GM21515 (cell line): ENCODE measurements at regions not wholly inside any gene's neighbourhood (a gene's known extent, or its start where the extent isn't known, plus 50 kb on each side); places are given as distances from the start of the nearest gene placed in this dataset.

ENCODE experiments used
- ATAC-seq: cut with Tn5 transposase; IDR thresholded peaks from one replicate; pipeline ENCODE4 v1.9.1; 2021; ENCODE audit not compliant: unreplicated experiment

DNA sequence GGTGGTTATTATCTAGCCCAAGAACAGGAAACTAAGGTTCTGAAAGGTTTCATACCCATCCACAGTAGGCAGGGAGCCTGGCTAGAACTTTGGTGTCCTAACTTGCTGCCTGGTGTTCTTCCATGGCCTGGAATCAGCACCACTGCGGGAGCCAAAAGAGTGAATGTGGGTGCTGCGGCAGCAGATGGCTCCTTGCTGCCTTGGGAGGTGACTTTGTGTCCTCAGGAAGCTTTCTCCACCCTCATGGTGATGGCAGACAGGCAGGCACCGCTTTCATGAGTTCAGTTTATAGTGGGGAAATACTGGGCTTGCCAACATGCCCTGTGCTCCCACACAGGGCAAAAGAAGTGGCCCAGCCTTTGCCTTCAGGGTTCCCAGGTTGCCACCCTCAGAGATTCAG lies 385.2 kb downstream of the BCL11A start:
- ATAC-seq, result no peak

GRCh38 chr2:60167089-60167488 lies 386.4 kb downstream of the BCL11A start:
- ATAC-seq, result no peak

GRCh38 chr2:60163691-60164090 lies 389.8 kb downstream of the BCL11A start:
- ATAC-seq, result no peak

GRCh38 chr2:60159519-60159918 lies 393.9 kb downstream of the BCL11A start:
- no peak for ATAC-seq

- ATAC-seq, result peak; percentile 63
Measured at GRCh38 chr2:60158262-60158661, 395.2 kb downstream of the BCL11A start.

DNA sequence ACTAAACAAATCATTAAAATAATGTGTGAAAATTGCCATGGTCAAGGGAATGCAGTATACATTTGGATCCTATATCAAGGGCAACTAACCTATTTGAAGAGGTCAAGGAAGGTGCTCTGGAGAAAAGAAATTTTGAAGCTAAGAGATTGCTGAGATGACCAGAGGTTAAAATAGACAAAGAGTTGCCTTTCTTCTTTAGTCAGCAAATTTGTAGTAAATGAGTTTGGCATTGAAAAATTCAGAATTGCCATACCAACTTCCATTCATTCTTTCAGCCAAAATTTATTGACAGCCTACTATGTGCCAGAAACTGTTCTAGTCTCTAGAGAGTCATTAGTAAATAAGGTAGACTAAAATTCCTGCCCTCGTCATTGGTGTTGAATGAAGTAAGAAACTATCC lies 396.2 kb downstream of the BCL11A start:
- ATAC-seq, result no peak

GRCh38 chr2:60154142-60154541 lies 399.3 kb downstream of the BCL11A start:
- ATAC-seq, result no peak

- ATAC-seq, result no peak
Measured at GRCh38 chr2:60152226-60152833, 401.1 kb downstream of the BCL11A start.

DNA sequence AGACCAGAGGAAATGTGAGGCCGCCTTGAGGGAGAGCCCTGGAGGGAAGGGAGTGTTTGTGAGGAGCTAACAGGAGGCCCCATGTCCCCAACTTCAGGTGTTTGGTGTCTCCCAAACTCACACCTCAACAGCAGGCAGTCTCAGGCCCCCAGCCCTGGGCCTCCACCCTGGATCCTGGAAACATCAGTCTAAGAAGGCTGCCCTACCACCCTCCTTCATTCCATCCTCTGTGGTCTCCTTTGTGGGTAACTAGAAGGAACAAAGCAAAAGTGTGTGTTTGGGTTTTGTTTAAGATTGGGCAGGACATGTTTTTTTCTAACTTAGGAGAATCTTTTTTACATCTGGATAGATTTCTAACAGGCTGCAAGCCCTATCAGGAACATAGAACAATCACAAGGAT lies 404.3 kb downstream of the BCL11A start:
- ATAC-seq, result no peak

DNA sequence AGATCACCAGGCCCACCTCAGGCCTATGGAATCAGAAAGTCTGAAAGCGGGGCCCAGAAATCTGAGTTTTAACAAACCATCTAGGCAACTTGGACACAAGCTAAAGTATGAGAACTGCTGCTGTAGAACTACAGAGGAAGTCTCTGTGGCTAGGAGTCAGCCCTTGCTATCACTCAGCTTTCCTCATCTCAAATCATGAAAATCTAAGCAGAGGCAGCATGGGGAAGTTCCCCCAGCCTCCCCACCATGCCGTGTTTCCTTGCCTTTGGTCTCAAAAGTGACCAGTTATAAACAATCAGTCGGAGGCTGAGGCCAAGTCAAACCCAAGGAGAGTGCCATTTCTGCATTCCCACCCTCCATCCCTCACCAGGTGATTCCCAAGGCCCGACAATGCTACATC lies 404.7 kb downstream of the BCL11A start:
- no peak for ATAC-seq

- ATAC-seq, result no peak
Measured at GRCh38 chr2:60140185-60140584, 413.3 kb downstream of the BCL11A start.

GRCh38 chr2:60136913-60137312 lies 416.5 kb downstream of the BCL11A start:
- ATAC-seq, result no peak

DNA sequence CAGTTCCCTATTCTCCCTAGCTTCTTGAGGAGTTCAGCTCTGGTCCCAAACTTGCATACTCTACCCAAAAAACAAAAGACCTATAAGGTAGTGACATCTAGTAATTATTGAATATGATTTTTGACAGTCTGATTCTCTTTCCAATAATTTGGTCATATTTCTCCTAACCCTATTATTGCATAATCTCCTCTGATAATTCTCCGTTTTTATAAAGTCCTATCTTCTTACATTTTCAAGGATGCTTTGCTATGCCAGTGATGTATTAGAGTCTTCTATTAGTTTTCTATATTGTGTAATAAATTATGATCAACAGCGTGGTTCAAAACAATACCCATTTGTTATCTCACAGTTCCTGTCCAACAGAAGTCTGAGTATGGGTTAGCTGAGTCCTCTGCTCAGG lies 426.3 kb downstream of the BCL11A start:
- no peak for ATAC-seq

DNA sequence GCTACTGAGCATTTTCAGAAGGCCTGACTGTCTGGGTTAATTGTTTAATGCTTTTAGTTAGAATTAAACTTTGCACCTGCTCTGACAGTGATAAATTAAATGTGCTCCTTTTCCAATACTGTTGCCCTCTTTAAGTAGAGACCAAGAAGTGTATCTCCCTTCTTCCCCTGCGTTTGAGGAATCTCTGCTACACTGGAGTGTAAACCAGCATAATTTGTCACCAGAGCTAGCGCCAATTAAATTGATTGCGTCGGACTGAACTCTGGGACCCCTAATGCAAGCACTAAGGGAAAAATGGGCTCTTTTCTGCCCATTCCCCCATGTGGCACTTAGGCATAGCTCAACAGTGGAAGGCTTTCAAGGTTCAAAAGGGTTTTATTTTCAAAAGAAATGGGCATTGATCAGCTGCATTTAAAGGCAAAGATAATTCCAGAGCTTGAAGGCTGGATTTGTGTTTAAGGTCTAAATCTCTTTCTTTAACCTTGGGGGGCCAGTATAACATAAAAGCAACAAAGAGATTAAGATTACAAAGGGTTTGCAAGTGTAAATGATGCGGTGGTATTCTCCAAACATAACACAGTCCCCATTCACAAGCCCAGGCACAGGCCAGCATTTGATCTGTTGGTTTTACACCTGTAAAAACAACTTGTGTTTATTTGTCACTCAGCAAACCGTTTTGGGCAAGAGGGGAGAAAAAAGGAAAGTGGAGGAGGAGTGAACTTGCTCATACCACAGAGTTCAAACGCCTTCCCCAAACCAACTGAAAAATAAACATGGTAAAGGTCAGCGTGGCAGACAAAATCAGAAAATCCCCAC lies 427.6 kb downstream of the BCL11A start:
- ATAC-seq, result no peak

DNA sequence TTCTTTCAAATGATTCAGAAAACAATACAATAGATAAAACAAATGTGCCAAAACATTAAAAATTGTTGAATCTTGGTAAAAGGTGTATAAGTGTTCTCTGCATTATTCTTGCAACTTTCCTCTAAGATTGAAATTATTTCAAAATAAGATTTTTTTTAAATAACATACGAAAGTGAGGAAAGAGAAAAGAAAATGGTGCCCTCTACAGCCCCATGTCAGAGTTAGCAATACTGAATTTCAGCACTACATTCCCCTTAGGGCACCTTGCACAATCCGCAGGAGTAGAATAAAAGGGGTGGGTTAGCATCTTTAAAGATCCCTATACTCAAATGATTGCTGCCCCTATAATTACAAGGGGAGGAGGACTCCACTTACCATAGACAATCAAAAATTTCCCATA lies 433.7 kb downstream of the BCL11A start:
- ATAC-seq, result no peak

DNA sequence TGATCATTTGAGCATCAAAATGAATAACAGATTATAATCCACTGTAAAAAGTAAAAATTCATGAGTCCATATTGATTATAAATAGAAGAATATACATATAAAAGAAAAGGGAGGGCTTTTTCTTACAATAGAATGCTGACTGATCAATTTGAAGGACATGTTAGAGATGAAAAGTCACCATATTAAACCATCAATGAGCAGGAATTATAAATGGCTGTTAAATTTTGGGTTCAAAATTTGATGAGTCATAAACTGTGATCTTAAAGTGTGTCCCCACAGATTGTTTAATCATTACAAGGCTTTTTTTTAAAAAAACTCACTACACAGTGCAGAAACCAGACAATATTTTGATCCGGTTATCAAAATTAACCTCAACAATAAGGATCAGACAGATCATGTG lies 434.5 kb downstream of the BCL11A start:
- no peak for ATAC-seq

GRCh38 chr2:60118061-60118460 lies 435.4 kb downstream of the BCL11A start:
- ATAC-seq, result no peak

DNA sequence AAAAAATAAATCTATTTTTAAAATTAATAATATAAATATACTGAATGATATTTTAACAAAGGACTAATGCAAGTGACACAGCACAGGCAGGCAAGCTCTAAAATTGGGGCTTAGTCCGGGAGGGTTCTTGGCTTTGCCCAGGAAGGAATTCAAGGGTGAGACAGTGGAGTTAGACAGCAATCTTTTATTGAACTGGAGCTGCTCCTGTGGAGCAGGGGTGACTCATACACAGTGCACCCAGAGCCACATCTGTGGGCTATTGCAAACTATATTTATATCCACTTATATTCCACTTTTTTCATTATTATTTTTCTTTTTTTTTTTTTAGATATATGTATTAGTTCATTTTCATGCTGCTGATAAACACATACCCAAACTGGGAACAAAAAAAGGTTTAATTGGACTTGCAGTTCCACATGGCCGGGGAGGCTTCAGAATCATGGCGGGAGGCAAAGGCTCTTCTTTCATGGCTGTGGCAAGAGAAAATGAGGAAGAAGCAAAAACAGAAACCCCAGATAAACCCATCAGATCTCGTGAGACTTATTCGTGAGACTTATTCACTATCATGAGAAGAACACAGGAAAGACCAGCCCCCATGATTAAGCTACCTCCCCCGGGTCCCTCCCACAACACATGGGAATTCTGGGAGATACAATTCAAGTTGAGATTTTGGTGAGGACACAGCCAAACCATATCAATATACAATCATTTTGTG lies 437.1 kb downstream of the BCL11A start:
- ATAC-seq, result no peak

- no peak for ATAC-seq
Measured at GRCh38 chr2:60109744-60110143, 443.7 kb downstream of the BCL11A start.

DNA sequence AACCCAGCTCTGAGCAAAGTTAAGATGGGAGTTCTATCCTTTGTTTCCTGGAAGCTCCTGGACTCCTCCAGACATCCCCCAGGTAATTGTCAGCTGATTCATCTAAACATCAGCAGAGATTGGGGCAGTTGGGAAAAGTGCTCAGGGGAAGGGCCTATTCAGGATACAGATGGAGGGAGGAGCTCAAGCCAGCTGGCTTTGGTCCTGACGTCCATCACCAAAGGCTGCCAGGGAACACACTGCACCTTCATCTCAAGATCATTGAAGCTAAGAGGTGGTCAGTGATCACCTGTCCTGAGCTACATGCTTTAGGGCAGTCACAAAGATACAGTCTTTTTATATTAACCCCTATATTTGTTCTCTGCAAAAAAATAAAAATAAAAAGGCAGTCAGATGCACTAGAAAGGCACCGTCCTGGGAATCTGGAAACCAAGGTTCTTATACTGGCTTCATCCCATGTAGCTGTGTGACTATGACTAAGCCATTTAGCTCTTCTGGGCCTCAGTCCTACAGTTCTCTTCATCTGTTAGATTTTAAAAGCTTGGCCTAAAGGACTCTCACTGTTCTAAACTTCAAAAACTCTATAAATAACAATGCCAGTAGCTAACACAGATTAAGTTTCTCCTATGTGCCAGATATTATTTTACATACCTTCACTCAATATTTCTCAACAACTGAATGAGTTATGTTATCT lies 446.5 kb downstream of the BCL11A start:
- no peak for ATAC-seq

DNA sequence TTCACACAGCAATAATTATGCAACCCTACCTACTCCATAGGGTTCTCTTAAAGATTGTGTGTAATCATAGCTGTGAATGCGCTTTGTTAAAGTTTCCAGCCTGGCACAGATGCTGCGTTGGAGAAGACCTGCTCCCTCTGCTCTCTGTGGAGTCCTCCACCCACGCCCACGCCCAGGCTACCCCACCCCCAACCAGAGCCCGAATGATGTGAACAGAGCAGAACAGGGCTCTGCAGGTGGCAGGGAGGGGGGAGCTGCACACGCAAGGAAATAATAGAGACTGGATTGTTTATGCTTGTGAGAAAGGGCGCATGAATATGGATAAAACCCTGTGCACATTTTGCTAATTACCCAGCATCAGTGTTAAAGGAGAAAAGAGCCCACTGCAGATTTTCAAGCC lies 447.5 kb downstream of the BCL11A start:
- ATAC-seq, result no peak
